ENCODE measurements at regions not wholly inside any gene's neighbourhood (a gene's known extent, or its start where the extent isn't known, plus 50 kb on each side); places are given as distances from the start of the nearest gene placed in this dataset.

DNA sequence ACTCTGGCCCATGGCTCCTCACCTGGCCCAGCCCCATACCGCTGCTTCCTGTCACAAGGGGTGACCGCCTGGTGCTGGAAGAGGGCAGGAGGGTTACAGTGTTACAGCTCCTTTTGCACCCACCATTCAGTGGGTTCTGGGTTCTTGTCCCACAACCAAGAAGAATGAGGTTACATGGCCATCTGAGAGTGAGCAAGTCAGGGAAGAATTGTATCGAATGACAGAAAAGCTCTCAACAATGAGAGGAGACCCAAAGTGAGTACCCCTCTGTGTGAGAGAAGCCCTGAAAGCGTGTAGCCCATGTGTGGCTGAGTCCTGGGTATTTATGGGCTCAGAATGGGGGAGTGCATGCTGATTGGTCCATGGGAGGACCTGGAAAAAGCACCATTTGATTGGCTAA, 888.5 kb downstream of the ADGRL2 start:
- intact Hi-C loops (cut with DNase I), result no loop called here
- H3K4me1 ChIP-seq, result no peaks in the 10 kb centered on the region
- H3K27ac ChIP-seq, result no peak overlapping the region
- H3K9me3 ChIP-seq, result peaks cover 0 to 55% (median 16%) of the 10 kb centered on the region in 11 donors
- H3K27me3 ChIP-seq, result no peaks in the 10 kb centered on the region
- DNase-seq (no peak), ATAC-seq (no peak)
- TF ChIP-seq, protein P1, sequence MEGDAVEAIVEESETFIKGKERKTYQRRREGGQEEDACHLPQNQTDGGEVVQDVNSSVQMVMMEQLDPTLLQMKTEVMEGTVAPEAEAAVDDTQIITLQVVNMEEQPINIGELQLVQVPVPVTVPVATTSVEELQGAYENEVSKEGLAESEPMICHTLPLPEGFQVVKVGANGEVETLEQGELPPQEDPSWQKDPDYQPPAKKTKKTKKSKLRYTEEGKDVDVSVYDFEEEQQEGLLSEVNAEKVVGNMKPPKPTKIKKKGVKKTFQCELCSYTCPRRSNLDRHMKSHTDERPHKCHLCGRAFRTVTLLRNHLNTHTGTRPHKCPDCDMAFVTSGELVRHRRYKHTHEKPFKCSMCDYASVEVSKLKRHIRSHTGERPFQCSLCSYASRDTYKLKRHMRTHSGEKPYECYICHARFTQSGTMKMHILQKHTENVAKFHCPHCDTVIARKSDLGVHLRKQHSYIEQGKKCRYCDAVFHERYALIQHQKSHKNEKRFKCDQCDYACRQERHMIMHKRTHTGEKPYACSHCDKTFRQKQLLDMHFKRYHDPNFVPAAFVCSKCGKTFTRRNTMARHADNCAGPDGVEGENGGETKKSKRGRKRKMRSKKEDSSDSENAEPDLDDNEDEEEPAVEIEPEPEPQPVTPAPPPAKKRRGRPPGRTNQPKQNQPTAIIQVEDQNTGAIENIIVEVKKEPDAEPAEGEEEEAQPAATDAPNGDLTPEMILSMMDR (IDR thresholded peaks at IDR 0.05), result no peak
- H3K4me3 ChIP-seq, result no peak overlapping the region
- no peaks in the 10 kb centered on the region for H3K36me3 ChIP-seq
- WGBS, 2 donors, result 74 to 84% methylated on average over 4 of the region's 4 CpGs

DNA sequence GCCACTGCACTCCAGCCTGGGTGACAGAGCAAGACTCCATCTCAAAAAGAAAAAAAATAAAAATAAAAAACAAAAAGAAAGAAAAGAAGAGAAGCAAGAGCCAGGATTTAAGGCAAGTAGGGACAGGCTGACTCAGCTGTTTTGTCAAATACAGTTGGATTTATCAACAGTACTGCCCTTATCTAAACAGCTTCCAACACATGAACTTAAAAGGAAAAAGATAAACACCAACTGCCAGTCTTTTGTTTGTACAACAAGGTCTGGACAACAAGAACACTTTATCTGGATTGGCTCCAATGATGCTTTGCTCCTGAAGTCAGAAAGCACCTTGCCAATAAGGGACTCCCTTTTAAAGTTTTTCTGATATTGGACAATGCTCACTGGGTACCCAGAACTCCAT, 886.0 kb downstream of the ADGRL2 start:
- Histone ChIP-seq H3K27me3 (no peaks in the 10 kb centered on the region), H3K4me3 (no peak overlapping the region), H3K27ac (no peak overlapping the region), H3K4me1 (no peaks in the 10 kb centered on the region), H3K36me3 (no peaks in the 10 kb centered on the region), H3K9me3 (peaks cover 0 to 55% (median 16%) of the 10 kb centered on the region in 11 donors)
- intact Hi-C loops (cut with DNase I), result loop anchor here in 1 of 10 donors (2.0 kb wide), 1 partner anchor 28 kb away; no protein-coding TSS in a partner anchor
- TF ChIP-seq, protein P1 (IDR thresholded peaks at IDR 0.05), result no peak
- DNase-seq, result no peak
- no peak for ATAC-seq

DNA sequence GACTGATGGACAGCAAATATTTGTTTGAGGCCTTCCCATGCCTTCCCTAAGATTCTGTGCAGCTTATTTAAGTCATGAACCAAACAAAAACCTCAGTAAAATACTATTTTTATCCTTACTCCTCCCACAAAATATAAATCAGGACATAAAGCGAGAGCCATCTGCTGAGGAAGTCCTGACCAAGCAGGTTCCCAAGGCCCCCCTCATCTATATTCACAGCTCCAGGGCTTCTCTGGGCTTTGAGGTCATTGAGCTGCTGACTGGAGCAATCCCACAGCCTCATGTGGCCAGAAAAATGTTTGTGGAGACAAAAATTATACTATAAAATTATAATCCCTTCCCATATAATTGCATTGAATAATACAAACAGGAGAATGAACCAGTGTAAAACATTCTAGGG, 846.2 kb downstream of the ADGRL2 start:
- TF ChIP-seq, protein P1 (IDR thresholded peaks at IDR 0.05), result no peak
- no peaks in the 10 kb centered on the region for H3K4me1 ChIP-seq
- H3K27ac ChIP-seq, result no peak overlapping the region
- H3K4me3 ChIP-seq, result no peak overlapping the region
- DNase-seq (no peak), ATAC-seq (no peak)
- H3K9me3 ChIP-seq, result no peaks in the 10 kb centered on the region
- no peaks in the 10 kb centered on the region for H3K27me3 ChIP-seq
- no peaks in the 10 kb centered on the region for H3K36me3 ChIP-seq
- intact Hi-C loops (cut with DNase I), result no loop called here
- 2 to 52% methylated on average over 1 of the region's 1 CpG for WGBS, 2 donors

DNA sequence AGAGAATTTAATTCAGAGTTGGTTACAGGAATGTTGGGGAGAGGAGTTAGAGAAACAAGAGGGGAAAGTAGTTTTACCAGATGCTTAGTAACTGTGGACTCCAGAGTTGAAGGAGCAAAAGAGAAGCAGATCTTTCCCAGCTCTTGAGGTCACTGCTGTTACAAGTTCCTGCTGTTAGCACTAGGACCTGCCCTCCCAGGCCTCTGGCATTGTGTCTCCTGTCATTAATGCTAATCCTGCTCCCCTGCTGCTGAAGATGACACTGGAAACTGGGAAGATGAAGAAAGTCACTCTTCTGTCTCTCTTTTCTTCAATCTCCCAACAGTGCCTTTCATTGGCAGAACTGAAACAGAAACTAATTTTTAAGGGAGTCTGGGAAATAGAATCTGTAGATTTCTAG, 845.6 kb downstream of the ADGRL2 start:
- TF ChIP-seq, protein P1 (IDR thresholded peaks at IDR 0.05), result no peak
- no peaks in the 10 kb centered on the region for H3K27me3 ChIP-seq
- no peaks in the 10 kb centered on the region for H3K36me3 ChIP-seq
- H3K4me1 ChIP-seq, result no peaks in the 10 kb centered on the region
- DNase-seq (no peak), ATAC-seq (no peak)
- H3K4me3 ChIP-seq, result no peak overlapping the region
- H3K27ac ChIP-seq, result no peak overlapping the region
- H3K9me3 ChIP-seq, result no peaks in the 10 kb centered on the region
- intact Hi-C loops (cut with DNase I), result no loop called here
